ENCODE measurements at regions not wholly inside any gene's neighbourhood (a gene's known extent, or its start where the extent isn't known, plus 50 kb on each side); places are given as distances from the start of the nearest gene placed in this dataset.

DNA sequence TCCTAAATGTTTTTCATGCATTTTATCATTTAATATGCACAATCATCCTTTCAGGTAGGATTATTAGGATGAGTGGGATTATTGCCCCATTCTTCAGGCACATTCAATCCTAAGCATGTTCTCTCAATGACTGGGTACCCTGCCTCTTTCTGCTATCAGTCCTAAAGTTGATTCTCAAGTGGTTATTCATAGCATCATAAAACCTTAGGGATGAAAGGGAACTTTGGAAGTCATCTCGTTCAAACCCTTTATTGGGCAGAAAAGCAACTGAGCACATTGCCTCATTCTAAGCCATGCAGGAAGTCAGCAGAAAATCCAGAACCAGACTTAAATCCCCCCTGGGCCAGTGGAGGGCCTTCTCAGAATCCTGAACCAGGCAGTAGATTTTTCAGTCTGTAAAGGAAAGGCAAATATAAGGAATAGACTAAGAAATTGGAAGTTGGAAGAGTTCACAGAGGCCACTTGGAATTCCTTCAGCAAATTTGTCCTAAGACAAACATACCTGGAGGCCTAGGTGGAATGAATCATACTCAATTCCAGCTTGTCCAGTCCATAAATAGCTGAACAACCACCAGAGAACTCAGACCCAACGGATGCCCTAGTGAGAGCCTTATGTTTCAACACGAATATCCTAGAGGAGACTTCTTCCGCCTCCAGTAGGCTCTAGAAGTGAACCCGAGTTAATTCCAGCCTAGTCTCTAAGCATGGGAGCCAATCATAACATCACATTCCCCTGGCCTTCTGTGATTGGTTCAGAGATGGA is 62.7 kb downstream of the IRX6 start:
- Histone ChIP-seq H3K27ac (ENCODE audit: insufficient read depth, low read length) (no peak overlapping the region), H3K36me3 (ENCODE audit: control insufficient read depth, insufficient read depth, low read length) (no peaks in the 10 kb centered on the region), H3K27me3 (ENCODE audit: control insufficient read depth, insufficient read depth, low read length) (no peaks in the 10 kb centered on the region), H3K79me2 (ENCODE audit: control insufficient read depth, insufficient read depth, low read length) (no peaks in the 10 kb centered on the region), H3K4me3 (replicated peaks in 1 of 4; ENCODE audit: control extremely low read depth in 1 of 4, insufficient read depth in 1 of 4, low read depth in 3 of 4, low read length in 4 of 4) (no peak overlapping the region), H3K9me3 (ENCODE audit: control insufficient read depth, insufficient read depth, low read depth, low read length) (no peaks in the 10 kb centered on the region), H3K4me2 (ENCODE audit: extremely low read depth, insufficient read depth, low read length) (no peak overlapping the region), H3K4me1 (ENCODE audit: control insufficient read depth, extremely low read depth, insufficient read depth, low read length) (no peaks in the 10 kb centered on the region), H3K9ac (ENCODE audit: insufficient read depth, low read length) (no peak overlapping the region), H2AFZ (ENCODE audit: low read length) (no peak overlapping the region), H4K20me1 (ENCODE audit: control insufficient read depth, extremely low read depth, insufficient read depth, low read length) (no peaks in the 10 kb centered on the region)
- TF ChIP-seq, protein P1, sequence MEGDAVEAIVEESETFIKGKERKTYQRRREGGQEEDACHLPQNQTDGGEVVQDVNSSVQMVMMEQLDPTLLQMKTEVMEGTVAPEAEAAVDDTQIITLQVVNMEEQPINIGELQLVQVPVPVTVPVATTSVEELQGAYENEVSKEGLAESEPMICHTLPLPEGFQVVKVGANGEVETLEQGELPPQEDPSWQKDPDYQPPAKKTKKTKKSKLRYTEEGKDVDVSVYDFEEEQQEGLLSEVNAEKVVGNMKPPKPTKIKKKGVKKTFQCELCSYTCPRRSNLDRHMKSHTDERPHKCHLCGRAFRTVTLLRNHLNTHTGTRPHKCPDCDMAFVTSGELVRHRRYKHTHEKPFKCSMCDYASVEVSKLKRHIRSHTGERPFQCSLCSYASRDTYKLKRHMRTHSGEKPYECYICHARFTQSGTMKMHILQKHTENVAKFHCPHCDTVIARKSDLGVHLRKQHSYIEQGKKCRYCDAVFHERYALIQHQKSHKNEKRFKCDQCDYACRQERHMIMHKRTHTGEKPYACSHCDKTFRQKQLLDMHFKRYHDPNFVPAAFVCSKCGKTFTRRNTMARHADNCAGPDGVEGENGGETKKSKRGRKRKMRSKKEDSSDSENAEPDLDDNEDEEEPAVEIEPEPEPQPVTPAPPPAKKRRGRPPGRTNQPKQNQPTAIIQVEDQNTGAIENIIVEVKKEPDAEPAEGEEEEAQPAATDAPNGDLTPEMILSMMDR (conservative IDR thresholded peaks at IDR 0.05 in 1 of 2, IDR thresholded peaks at IDR 0.05 in 1 of 2; ENCODE audit: low read depth in 1 of 2, low read length in 2 of 2): no peak
- no peak for TF ChIP-seq EZH2 (IDR thresholded peaks at IDR 0.05; ENCODE audit: low read length, missing control alignments)
- no peak for DNase-seq (ENCODE audit: low read depth in 2 of 2)

GRCh38 chr16:55388131-55388862 is 64.3 kb downstream of the IRX6 start:
- Histone ChIP-seq H3K9me3 (ENCODE audit: control insufficient read depth, insufficient read depth, low read depth, low read length) (no peaks in the 10 kb centered on the region), H3K27me3 (ENCODE audit: control insufficient read depth, insufficient read depth, low read length) (no peaks in the 10 kb centered on the region), H3K36me3 (ENCODE audit: control insufficient read depth, insufficient read depth, low read length) (no peaks in the 10 kb centered on the region), H4K20me1 (ENCODE audit: control insufficient read depth, extremely low read depth, insufficient read depth, low read length) (no peaks in the 10 kb centered on the region), H3K4me2 (ENCODE audit: extremely low read depth, insufficient read depth, low read length) (no peak overlapping the region), H3K4me1 (ENCODE audit: control insufficient read depth, extremely low read depth, insufficient read depth, low read length) (no peaks in the 10 kb centered on the region), H3K27ac (ENCODE audit: insufficient read depth, low read length) (no peak overlapping the region), H2AFZ (ENCODE audit: low read length) (no peak overlapping the region), H3K4me3 (replicated peaks in 1 of 4; ENCODE audit: control extremely low read depth in 1 of 4, insufficient read depth in 1 of 4, low read depth in 3 of 4, low read length in 4 of 4) (no peak overlapping the region), H3K79me2 (ENCODE audit: control insufficient read depth, insufficient read depth, low read length) (no peaks in the 10 kb centered on the region), H3K9ac (ENCODE audit: insufficient read depth, low read length) (no peak overlapping the region)
- no peak for DNase-seq (ENCODE audit: low read depth in 2 of 2)
- no peak for TF ChIP-seq EZH2 (IDR thresholded peaks at IDR 0.05; ENCODE audit: low read length, missing control alignments)
- TF ChIP-seq, protein P1 (conservative IDR thresholded peaks at IDR 0.05 in 1 of 2, IDR thresholded peaks at IDR 0.05 in 1 of 2; ENCODE audit: low read depth in 1 of 2, low read length in 2 of 2): no peak

GRCh38 chr16:55389426-55390073 is 65.5 kb downstream of the IRX6 start:
- no peaks in the 10 kb centered on the region for H3K4me1 ChIP-seq (ENCODE audit: control insufficient read depth, extremely low read depth, insufficient read depth, low read length)
- H3K27ac ChIP-seq (ENCODE audit: insufficient read depth, low read length): no peak overlapping the region
- no peaks in the 10 kb centered on the region for H3K27me3 ChIP-seq (ENCODE audit: control insufficient read depth, insufficient read depth, low read length)
- H3K9me3 ChIP-seq (ENCODE audit: control insufficient read depth, insufficient read depth, low read depth, low read length): no peaks in the 10 kb centered on the region
- no peak overlapping the region for H3K9ac ChIP-seq (ENCODE audit: insufficient read depth, low read length)
- no peak for DNase-seq (ENCODE audit: low read depth in 2 of 2)
- H2AFZ ChIP-seq (ENCODE audit: low read length): no peak overlapping the region
- no peaks in the 10 kb centered on the region for H3K36me3 ChIP-seq (ENCODE audit: control insufficient read depth, insufficient read depth, low read length)
- H3K4me2 ChIP-seq (ENCODE audit: extremely low read depth, insufficient read depth, low read length): no peak overlapping the region
- no peaks in the 10 kb centered on the region for H4K20me1 ChIP-seq (ENCODE audit: control insufficient read depth, extremely low read depth, insufficient read depth, low read length)
- H3K79me2 ChIP-seq (ENCODE audit: control insufficient read depth, insufficient read depth, low read length): no peaks in the 10 kb centered on the region
- no peak overlapping the region for H3K4me3 ChIP-seq (replicated peaks in 1 of 4; ENCODE audit: control extremely low read depth in 1 of 4, insufficient read depth in 1 of 4, low read depth in 3 of 4, low read length in 4 of 4)
- TF ChIP-seq, protein P1 (conservative IDR thresholded peaks at IDR 0.05 in 1 of 2, IDR thresholded peaks at IDR 0.05 in 1 of 2; ENCODE audit: low read depth in 1 of 2, low read length in 2 of 2): no peak
